ENCODE measurements at regions not wholly inside any gene's neighbourhood (a gene's known extent, or its start where the extent isn't known, plus 50 kb on each side); places are given as distances from the start of the nearest gene placed in this dataset.
"Not testable (repeated sequence)": the region's sequence is repeated elsewhere in the genome, so short reads cannot be mapped to it uniquely, and the experiment has no call there.

GRCh38 chr20:25975816-25976215, 279.2 kb upstream of the ZNF337 start:
- TF ChIP-seq, protein P1, sequence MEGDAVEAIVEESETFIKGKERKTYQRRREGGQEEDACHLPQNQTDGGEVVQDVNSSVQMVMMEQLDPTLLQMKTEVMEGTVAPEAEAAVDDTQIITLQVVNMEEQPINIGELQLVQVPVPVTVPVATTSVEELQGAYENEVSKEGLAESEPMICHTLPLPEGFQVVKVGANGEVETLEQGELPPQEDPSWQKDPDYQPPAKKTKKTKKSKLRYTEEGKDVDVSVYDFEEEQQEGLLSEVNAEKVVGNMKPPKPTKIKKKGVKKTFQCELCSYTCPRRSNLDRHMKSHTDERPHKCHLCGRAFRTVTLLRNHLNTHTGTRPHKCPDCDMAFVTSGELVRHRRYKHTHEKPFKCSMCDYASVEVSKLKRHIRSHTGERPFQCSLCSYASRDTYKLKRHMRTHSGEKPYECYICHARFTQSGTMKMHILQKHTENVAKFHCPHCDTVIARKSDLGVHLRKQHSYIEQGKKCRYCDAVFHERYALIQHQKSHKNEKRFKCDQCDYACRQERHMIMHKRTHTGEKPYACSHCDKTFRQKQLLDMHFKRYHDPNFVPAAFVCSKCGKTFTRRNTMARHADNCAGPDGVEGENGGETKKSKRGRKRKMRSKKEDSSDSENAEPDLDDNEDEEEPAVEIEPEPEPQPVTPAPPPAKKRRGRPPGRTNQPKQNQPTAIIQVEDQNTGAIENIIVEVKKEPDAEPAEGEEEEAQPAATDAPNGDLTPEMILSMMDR (conservative IDR thresholded peaks at IDR 0.05; ENCODE audit: low read length) = not testable (repeated sequence)
- TF ChIP-seq EZH2phosphoT487 (IDR thresholded peaks at IDR 0.05; ENCODE audit: borderline replicate concordance) = not testable (repeated sequence)

Measured in Loucy (cell line).